Kidney (tissue), 13 donors: ENCODE measurements at regions not wholly inside any gene's neighbourhood (a gene's known extent, or its start where the extent isn't known, plus 50 kb on each side); places are given as distances from the start of the nearest gene placed in this dataset.

Experiments
- DNase-seq, 5 donors: peaks; one replicate each; pipeline ENCODE4 v3.0.0-alpha.2; 2013 to 2020
- FAIRE-seq: peaks from 2 replicates; lab custom pipeline; 2012; peaks lifted over from hg19 to GRCh38; lab: Jason Lieb, UNC
- H3K27ac ChIP-seq, 2 donors: one replicate each; pipeline ENCODE4 v1.7.0; 2013; ENCODE audit warnings: low read depth in 2 of 2, low read length in 2 of 2, inconsistent platforms in 1 of 2
- H3K27me3 ChIP-seq: one replicate; pipeline ENCODE4 v1.7.1; 2013; ENCODE audit warnings: low read length, inconsistent platforms; ENCODE audit not compliant: control insufficient read depth, insufficient read depth
- H3K36me3 ChIP-seq, 3 donors: one replicate each; pipeline versions ENCODE4 v1.7.0 to v1.7.1; 2013; ENCODE audit warnings: low read length in 3 of 3, control low read depth in 1 of 3, inconsistent platforms in 1 of 3; ENCODE audit not compliant: insufficient read depth in 3 of 3, control insufficient read depth in 2 of 3
- H3K4me1 ChIP-seq, 3 donors: one replicate each; pipeline versions ENCODE4 v1.7.0 to v1.7.1; 2013; ENCODE audit warnings: low read length in 3 of 3, inconsistent platforms in 1 of 3, low read depth in 1 of 3; ENCODE audit not compliant: control insufficient read depth in 2 of 3, insufficient read depth in 2 of 3
- H3K4me3 ChIP-seq, 3 donors: one replicate each; pipeline versions ENCODE4 v1.7.0 to v1.8.1; 2013; ENCODE audit warnings: low read length in 3 of 3, control low read depth in 1 of 3, inconsistent platforms in 1 of 3
- H3K9ac ChIP-seq, 3 donors: one replicate each; pipeline versions ENCODE4 v1.7.0 to v1.7.1; 2013; ENCODE audit warnings: low read length in 3 of 3, control low read depth in 1 of 3, inconsistent platforms in 1 of 3
- H3K9me3 ChIP-seq, 3 donors: one replicate each; pipeline versions ENCODE4 v1.7.0 to v1.7.1; 2013; ENCODE audit warnings: low read length in 3 of 3, control low read depth in 1 of 3, inconsistent platforms in 1 of 3; ENCODE audit not compliant: control insufficient read depth in 2 of 3, insufficient read depth in 1 of 3
- CTCF ChIP-seq: IDR thresholded peaks from 3 replicates; pipeline ENCODE4 v1.5.1; 2012; ENCODE audit warnings: mild to moderate bottlenecking, moderate library complexity, borderline replicate concordance; ENCODE audit not compliant: insufficient read depth; ENCODE audit errors: extremely low read depth
- intact Hi-C: fragments of 100-400 bp; cut with DNase I; formaldehyde crosslinking; loops from one replicate; pipeline ENCODE4 v1.11.1; 2022
- donor health status: control.
- donor health status: control.
- donor health status: control.
- donor health status: control.
- donor health status: control.
- donor health status: DM: yes; HTN: yes; CAD: no.
- donor health status: Normal renal cell carcinoma (clear cell type).

- Histone ChIP-seq H3K27ac (no peak overlapping the region), H3K9me3 (no peaks in the 10 kb centered on the region), H3K4me1 (no peaks in the 10 kb centered on the region), H3K27me3 (no peaks in the 10 kb centered on the region), H3K4me3 (no peak overlapping the region), H3K9ac (no peak overlapping the region), H3K36me3 (no peaks in the 10 kb centered on the region)
- TF ChIP-seq CTCF = no peak
- no peak for DNase-seq
- intact Hi-C loops = no loop called here
- no peak for FAIRE-seq
Measured at GRCh38 chr6:141634269-141634668, 498.5 kb upstream of the GJE1 start.

- Histone ChIP-seq H3K36me3 (no peaks in the 10 kb centered on the region), H3K27ac (no peak overlapping the region), H3K27me3 (no peaks in the 10 kb centered on the region), H3K4me1 (no peaks in the 10 kb centered on the region), H3K9me3 (no peaks in the 10 kb centered on the region), H3K4me3 (no peak overlapping the region), H3K9ac (no peak overlapping the region)
- no peak for FAIRE-seq
- no peak for TF ChIP-seq CTCF
- DNase-seq = no peak
- intact Hi-C loops = no loop called here
Measured at GRCh38 chr6:141624301-141624700, 508.4 kb upstream of the GJE1 start.

- no peak overlapping the region for H3K9ac ChIP-seq
- H3K4me3 ChIP-seq = no peak overlapping the region
- no peak for TF ChIP-seq CTCF
- no peaks in the 10 kb centered on the region for H3K27me3 ChIP-seq
- H3K9me3 ChIP-seq = no peaks in the 10 kb centered on the region
- H3K4me1 ChIP-seq = no peaks in the 10 kb centered on the region
- DNase-seq (peak in 1 of 5 donors; percentile 52), FAIRE-seq (no peak)
- intact Hi-C loops = no loop called here
- H3K36me3 ChIP-seq = no peaks in the 10 kb centered on the region
- no peak overlapping the region for H3K27ac ChIP-seq
Measured at GRCh38 chr6:141618180-141618581, 514.5 kb upstream of the GJE1 start.

- peaks cover 0 to 5% (median 0%) of the 10 kb centered on the region in 3 donors for H3K9me3 ChIP-seq
- TF ChIP-seq CTCF = no peak
- no peak overlapping the region for H3K27ac ChIP-seq
- no peak overlapping the region for H3K4me3 ChIP-seq
- FAIRE-seq = no peak
- no peak overlapping the region for H3K9ac ChIP-seq
- no peaks in the 10 kb centered on the region for H3K4me1 ChIP-seq
- H3K27me3 ChIP-seq = no peaks in the 10 kb centered on the region
- intact Hi-C loops = no loop called here
- peak in 1 of 5 donors; percentile 22 for DNase-seq
- H3K36me3 ChIP-seq = no peaks in the 10 kb centered on the region
Measured at GRCh38 chr6:141610741-141611140, 522.0 kb upstream of the GJE1 start.
